Hepatocyte (in vitro differentiated cells): ENCODE measurements at regions not wholly inside any gene's neighbourhood (a gene's known extent, or its start where the extent isn't known, plus 50 kb on each side); places are given as distances from the start of the nearest gene placed in this dataset.

Source experiments
- DNase-seq: peaks from one replicate; pipeline ENCODE4 v3.0.0-alpha.2; 2016; ENCODE audit warnings: low spot score
- H2AFZ ChIP-seq: fragments of 200-600 bp; sonication (generic); 2 replicates; pipeline ENCODE4 v1.6.0; 2016; ENCODE audit warnings: antibody characterized with exemption, mild to moderate bottlenecking
- H3K27ac ChIP-seq: fragments of 200-600 bp; sonication (generic); 2 replicates; pipeline ENCODE4 v1.5.1; 2016; ENCODE audit warnings: mild to moderate bottlenecking
- H3K27me3 ChIP-seq: fragments of 200-600 bp; sonication (generic); 2 replicates; pipeline ENCODE4 v1.6.1; 2016
- H3K36me3 ChIP-seq: fragments of 200-600 bp; sonication (generic); replicated peaks from 2 replicates; pipeline ENCODE4 v1.5.1; 2016; ENCODE audit warnings: low read depth; ENCODE audit not compliant: insufficient read depth
- H3K4me1 ChIP-seq: fragments of 200-600 bp; sonication (generic); 2 replicates; pipeline ENCODE4 v1.5.1; 2016; ENCODE audit warnings: mild to moderate bottlenecking, moderate library complexity; ENCODE audit not compliant: insufficient read depth
- H3K4me2 ChIP-seq: fragments of 200-600 bp; sonication (generic); 2 replicates; pipeline ENCODE4 v1.6.0; 2016
- H3K4me3 ChIP-seq: fragments of 200-600 bp; sonication (generic); 2 replicates; pipeline ENCODE4 v1.5.1; 2016; ENCODE audit warnings: mild to moderate bottlenecking
- H3K79me2 ChIP-seq: fragments of 200-600 bp; sonication (generic); 2 replicates; pipeline ENCODE4 v1.6.0; 2017; ENCODE audit warnings: mild to moderate bottlenecking
- H3K9me2 ChIP-seq: fragments of 200-600 bp; sonication (generic); replicated peaks from 2 replicates; pipeline ENCODE4 v1.6.0; 2017; ENCODE audit warnings: mild to moderate bottlenecking; ENCODE audit not compliant: insufficient read depth
- H3K9me3 ChIP-seq: fragments of 200-600 bp; sonication (generic); 2 replicates; pipeline ENCODE4 v1.5.1; 2016; ENCODE audit warnings: low read depth, mild to moderate bottlenecking
- H4K20me1 ChIP-seq: fragments of 200-600 bp; sonication (generic); 2 replicates; pipeline ENCODE4 v1.6.0; 2016; ENCODE audit warnings: mild to moderate bottlenecking; ENCODE audit not compliant: insufficient read depth, poor library complexity, severe bottlenecking
- EZH2 ChIP-seq: fragments of 200-600 bp; sonication (generic); IDR thresholded peaks from 2 replicates; pipeline ENCODE4 v1.6.1; 2016; ENCODE audit warnings: antibody characterized with exemption, mild to moderate bottlenecking, borderline replicate concordance
- EZH2phosphoT487 ChIP-seq: fragments of 200-600 bp; sonication (generic); IDR thresholded peaks from one replicate; pipeline ENCODE4 v1.6.1; 2018; ENCODE audit warnings: antibody characterized with exemption, mild to moderate bottlenecking, low read depth, moderate library complexity; ENCODE audit not compliant: unreplicated experiment, severe bottlenecking
- WGBS: methylation state at CpG from one replicate; pipeline ENCODE4 v1.1.6; 2016; ENCODE audit warnings: low lambda C conversion rate; ENCODE audit errors: missing lambda C conversion rate; 5-methylcytosine and 5-hydroxymethylcytosine counted together
- TF ChIP-seq, protein P1 (sequence below): fragments of 200-600 bp; sonication (generic); IDR thresholded peaks from 2 replicates; pipeline ENCODE4 v1.5.1; 2016; ENCODE audit warnings: antibody characterized with exemption, mild to moderate bottlenecking; ENCODE audit not compliant: poor library complexity

DNA sequence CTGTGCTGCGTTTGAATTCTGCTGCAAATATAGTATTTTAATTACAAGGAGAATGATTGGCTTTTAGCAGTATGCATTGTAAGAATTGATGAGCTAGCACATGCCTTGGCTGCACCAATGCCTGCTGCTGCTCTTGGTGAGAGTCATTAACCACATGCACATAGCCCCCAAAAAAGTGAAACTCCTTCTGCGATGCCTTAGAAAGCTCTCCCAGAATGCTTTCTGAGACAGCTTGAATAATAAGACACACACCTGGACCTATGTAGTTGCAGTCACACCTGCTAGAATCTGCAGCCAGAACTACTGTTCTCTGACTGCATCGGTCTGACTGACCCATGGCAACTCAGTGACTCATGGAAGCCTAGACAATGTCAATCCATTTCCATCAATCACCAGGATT lies 170.1 kb upstream of the DDX18 start:
- no peak overlapping the region for H2AFZ ChIP-seq
- no peak overlapping the region for H3K4me3 ChIP-seq
- H3K9me2 ChIP-seq, result no peaks in the 10 kb centered on the region
- no peaks in the 10 kb centered on the region for H3K9me3 ChIP-seq
- H3K4me2 ChIP-seq, result no peak overlapping the region
- no peaks in the 10 kb centered on the region for H4K20me1 ChIP-seq
- 63% methylated on average over 3 of the region's 3 CpGs for WGBS
- H3K27me3 ChIP-seq, result no peaks in the 10 kb centered on the region
- TF ChIP-seq EZH2phosphoT487, result no peak
- TF ChIP-seq, protein P1, sequence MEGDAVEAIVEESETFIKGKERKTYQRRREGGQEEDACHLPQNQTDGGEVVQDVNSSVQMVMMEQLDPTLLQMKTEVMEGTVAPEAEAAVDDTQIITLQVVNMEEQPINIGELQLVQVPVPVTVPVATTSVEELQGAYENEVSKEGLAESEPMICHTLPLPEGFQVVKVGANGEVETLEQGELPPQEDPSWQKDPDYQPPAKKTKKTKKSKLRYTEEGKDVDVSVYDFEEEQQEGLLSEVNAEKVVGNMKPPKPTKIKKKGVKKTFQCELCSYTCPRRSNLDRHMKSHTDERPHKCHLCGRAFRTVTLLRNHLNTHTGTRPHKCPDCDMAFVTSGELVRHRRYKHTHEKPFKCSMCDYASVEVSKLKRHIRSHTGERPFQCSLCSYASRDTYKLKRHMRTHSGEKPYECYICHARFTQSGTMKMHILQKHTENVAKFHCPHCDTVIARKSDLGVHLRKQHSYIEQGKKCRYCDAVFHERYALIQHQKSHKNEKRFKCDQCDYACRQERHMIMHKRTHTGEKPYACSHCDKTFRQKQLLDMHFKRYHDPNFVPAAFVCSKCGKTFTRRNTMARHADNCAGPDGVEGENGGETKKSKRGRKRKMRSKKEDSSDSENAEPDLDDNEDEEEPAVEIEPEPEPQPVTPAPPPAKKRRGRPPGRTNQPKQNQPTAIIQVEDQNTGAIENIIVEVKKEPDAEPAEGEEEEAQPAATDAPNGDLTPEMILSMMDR, result no peak
- TF ChIP-seq EZH2, result no peak
- no peak for DNase-seq
- H3K79me2 ChIP-seq, result no peaks in the 10 kb centered on the region
- H3K4me1 ChIP-seq, result no peaks in the 10 kb centered on the region
- no peaks in the 10 kb centered on the region for H3K36me3 ChIP-seq
- no peak overlapping the region for H3K27ac ChIP-seq

DNA sequence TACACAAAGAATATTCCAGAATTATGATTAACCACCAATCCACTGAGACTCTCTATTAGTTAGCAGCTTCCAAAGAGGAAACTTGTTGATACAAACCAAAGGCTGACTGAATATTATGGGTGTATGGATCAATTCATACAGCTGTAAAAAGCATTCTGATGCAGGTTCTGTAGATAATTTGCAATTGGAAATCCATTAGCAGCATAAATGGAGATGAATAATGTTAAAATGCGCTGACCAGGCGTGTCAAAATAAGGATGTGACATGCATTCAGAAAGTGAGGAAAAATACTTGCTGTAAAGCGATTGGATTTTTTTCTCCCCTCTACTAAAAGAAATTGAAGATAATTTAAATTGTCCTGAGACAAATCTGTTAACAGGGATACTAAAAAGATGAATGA lies 169.0 kb upstream of the DDX18 start:
- H3K4me1 ChIP-seq, result no peaks in the 10 kb centered on the region
- no peaks in the 10 kb centered on the region for H3K9me3 ChIP-seq
- no peak overlapping the region for H3K4me3 ChIP-seq
- 61% methylated on average over 3 of the region's 3 CpGs for WGBS
- H4K20me1 ChIP-seq, result no peaks in the 10 kb centered on the region
- H3K79me2 ChIP-seq, result no peaks in the 10 kb centered on the region
- no peaks in the 10 kb centered on the region for H3K27me3 ChIP-seq
- no peak overlapping the region for H2AFZ ChIP-seq
- no peak overlapping the region for H3K27ac ChIP-seq
- TF ChIP-seq EZH2 (no peak), EZH2phosphoT487 (no peak)
- TF ChIP-seq, protein P1, result no peak
- H3K9me2 ChIP-seq, result no peaks in the 10 kb centered on the region
- no peak for DNase-seq
- H3K4me2 ChIP-seq, result no peak overlapping the region
- no peaks in the 10 kb centered on the region for H3K36me3 ChIP-seq

DNA sequence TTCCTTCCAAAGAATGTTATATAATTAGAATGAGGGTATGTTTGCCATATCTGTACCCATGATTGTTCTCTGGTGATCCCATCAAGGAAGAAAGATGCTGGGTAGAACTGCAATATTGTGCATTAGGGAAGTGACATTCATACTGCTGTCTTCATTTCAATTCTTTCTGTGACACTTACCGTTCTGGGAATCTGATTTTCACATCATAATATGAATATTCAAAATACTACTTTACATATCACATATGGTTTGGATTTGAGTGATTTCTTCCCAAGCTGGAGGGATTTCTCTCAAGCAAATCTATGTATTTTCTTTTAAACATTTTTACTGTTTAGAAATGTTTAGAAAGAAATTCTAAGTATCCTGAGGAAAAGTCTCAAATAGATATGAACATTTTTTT lies 168.4 kb upstream of the DDX18 start:
- H2AFZ ChIP-seq, result no peak overlapping the region
- H4K20me1 ChIP-seq, result no peaks in the 10 kb centered on the region
- no peaks in the 10 kb centered on the region for H3K9me3 ChIP-seq
- H3K4me3 ChIP-seq, result no peak overlapping the region
- H3K9me2 ChIP-seq, result no peaks in the 10 kb centered on the region
- TF ChIP-seq, protein P1, result no peak
- TF ChIP-seq EZH2phosphoT487 (no peak), EZH2 (no peak)
- no peak overlapping the region for H3K4me2 ChIP-seq
- no peak for DNase-seq
- H3K4me1 ChIP-seq, result no peaks in the 10 kb centered on the region
- H3K27me3 ChIP-seq, result no peaks in the 10 kb centered on the region
- no peak overlapping the region for H3K27ac ChIP-seq
- no peaks in the 10 kb centered on the region for H3K36me3 ChIP-seq
- H3K79me2 ChIP-seq, result no peaks in the 10 kb centered on the region
- WGBS, result 88% methylated on average over 1 of the region's 1 CpG

DNA sequence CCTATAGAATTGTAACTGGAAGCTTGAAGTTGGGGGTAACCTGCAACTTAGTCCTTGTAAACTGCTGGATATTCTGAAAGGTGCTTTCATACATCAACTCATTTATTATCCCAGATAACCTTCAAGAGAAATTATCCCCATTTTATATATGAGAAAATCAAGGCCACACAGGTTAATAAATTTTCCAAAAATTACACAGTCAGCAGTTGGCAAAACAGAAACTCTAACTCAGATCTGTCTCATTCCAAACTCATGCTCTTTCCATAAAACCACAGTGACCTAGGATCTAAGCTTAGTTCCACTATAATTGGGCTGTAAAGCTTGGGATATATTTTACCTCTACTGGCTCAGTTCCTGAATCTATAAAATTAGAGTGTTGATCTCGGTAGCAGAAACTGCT lies 167.6 kb upstream of the DDX18 start:
- Histone ChIP-seq H3K9me3 (no peaks in the 10 kb centered on the region), H2AFZ (no peak overlapping the region), H3K79me2 (no peaks in the 10 kb centered on the region), H3K27me3 (no peaks in the 10 kb centered on the region), H4K20me1 (no peaks in the 10 kb centered on the region), H3K4me3 (no peak overlapping the region), H3K27ac (no peak overlapping the region), H3K4me2 (no peak overlapping the region), H3K36me3 (no peaks in the 10 kb centered on the region), H3K9me2 (no peaks in the 10 kb centered on the region), H3K4me1 (no peaks in the 10 kb centered on the region)
- DNase-seq, result no peak
- TF ChIP-seq, protein P1, result no peak
- TF ChIP-seq EZH2, result no peak
- WGBS, result 77% methylated on average over 1 of the region's 1 CpG
